SK-N-SH treated with all-trans-retinoic acid at 6 μM for 48 hours (cell line): ENCODE measurements at regions not wholly inside any gene's neighbourhood (a gene's known extent, or its start where the extent isn't known, plus 50 kb on each side); places are given as distances from the start of the nearest gene placed in this dataset.
A peak's percentile ranks its signal among the peaks of the same experiment; 100 is the strongest.

Experiments used
- ATAC-seq: fragments of 200-7000 bp; cut with Tn5 transposase; 3 replicates; pipeline ENCODE4 v1.9.1; 2020; ENCODE audit warnings: mild to moderate bottlenecking, moderate library complexity
- ARNTL ChIP-seq: fragments of 450-650 bp; formaldehyde crosslinking; IDR thresholded peaks from 2 replicates; pipeline ENCODE4 v1.5.0; 2020; ENCODE audit warnings: low read depth, mild to moderate bottlenecking, moderate library complexity, borderline replicate concordance
- BACH2 ChIP-seq: fragments of 250-450 bp; sonication (Bioruptor Pico); IDR thresholded peaks from 2 replicates; pipeline ENCODE4 v1.9.0; 2021; ENCODE audit warnings: mild to moderate bottlenecking, borderline replicate concordance
- CREB5 ChIP-seq: fragments of 250-450 bp; sonication (Bioruptor Pico); IDR thresholded peaks from 2 replicates; pipeline ENCODE4 v1.5.1; 2020; ENCODE audit warnings: low read depth, mild to moderate bottlenecking, moderate library complexity
- CSDC2 ChIP-seq: fragments of 250-450 bp; sonication (Bioruptor Pico); IDR thresholded peaks from 2 replicates; pipeline ENCODE4 v1.5.0; 2020; ENCODE audit warnings: mild to moderate bottlenecking, moderate library complexity
- CSRNP3 ChIP-seq: fragments of 250-450 bp; sonication (Bioruptor Pico); IDR thresholded peaks from 2 replicates; pipeline ENCODE4 v1.5.1; 2021; ENCODE audit warnings: mild to moderate bottlenecking, moderate library complexity
- ESRRG ChIP-seq: fragments of 250-450 bp; sonication (Bioruptor Pico); IDR thresholded peaks from 2 replicates; pipeline ENCODE4 v1.6.1; 2021; ENCODE audit warnings: mild to moderate bottlenecking
- GLIS3 ChIP-seq: fragments of 250-450 bp; sonication (Bioruptor Pico); IDR thresholded peaks from 2 replicates; pipeline ENCODE4 v1.5.0; 2020; ENCODE audit warnings: mild to moderate bottlenecking, moderate library complexity
- ISL1 ChIP-seq: fragments of 250-450 bp; sonication (Bioruptor Pico); IDR thresholded peaks from 2 replicates; pipeline ENCODE4 v2.1.2; 2022; ENCODE audit warnings: mild to moderate bottlenecking, moderate library complexity
- OSR1 ChIP-seq: fragments of 250-450 bp; sonication (Bioruptor Pico); IDR thresholded peaks from 2 replicates; pipeline ENCODE4 v1.8.0; 2022; ENCODE audit warnings: moderate library complexity, mild to moderate bottlenecking, inconsistent platforms
- PPARA ChIP-seq: fragments of 250-450 bp; sonication (Bioruptor Pico); IDR thresholded peaks from 2 replicates; pipeline ENCODE4 v1.5.0; 2020; ENCODE audit warnings: mild to moderate bottlenecking, borderline replicate concordance
- RARB ChIP-seq: fragments of 250-450 bp; sonication (Bioruptor Pico); IDR thresholded peaks from 2 replicates; pipeline ENCODE4 v1.8.0; 2021; ENCODE audit warnings: mild to moderate bottlenecking, moderate library complexity
- SNAI2 ChIP-seq: fragments of 250-450 bp; sonication (Bioruptor Pico); IDR thresholded peaks from 2 replicates; pipeline ENCODE4 v1.5.0; 2020; ENCODE audit warnings: mild to moderate bottlenecking, moderate library complexity
- TCF4 ChIP-seq: fragments of 250-450 bp; sonication (Bioruptor Pico); IDR thresholded peaks from 2 replicates; pipeline ENCODE4 v1.8.0; 2021; ENCODE audit warnings: mild to moderate bottlenecking, moderate library complexity, borderline replicate concordance
- TOX ChIP-seq: fragments of 250-450 bp; sonication (Bioruptor Pico); IDR thresholded peaks from 2 replicates; pipeline ENCODE4 v1.8.0; 2021; ENCODE audit warnings: mild to moderate bottlenecking, moderate library complexity, borderline replicate concordance
- TSHZ2 ChIP-seq: fragments of 250-450 bp; sonication (Bioruptor Pico); IDR thresholded peaks from 2 replicates; pipeline ENCODE4 v1.5.0; 2020; ENCODE audit warnings: mild to moderate bottlenecking, moderate library complexity
- ZC3H10 ChIP-seq: fragments of 250-450 bp; sonication (Bioruptor Pico); IDR thresholded peaks from 2 replicates; pipeline ENCODE4 v1.5.1; 2021; ENCODE audit warnings: mild to moderate bottlenecking, moderate library complexity
- ZFP3 ChIP-seq: fragments of 250-450 bp; sonication (Bioruptor Pico); IDR thresholded peaks from 2 replicates; pipeline ENCODE4 v1.5.0; 2020; ENCODE audit warnings: mild to moderate bottlenecking, moderate library complexity
- ZFP30 ChIP-seq: fragments of 450-650 bp; formaldehyde crosslinking; IDR thresholded peaks from 2 replicates; pipeline ENCODE4 v1.5.0; 2022; ENCODE audit warnings: mild to moderate bottlenecking, moderate library complexity
- ZNF565 ChIP-seq: fragments of 450-650 bp; formaldehyde crosslinking; conservative IDR thresholded peaks from 2 replicates; pipeline ENCODE4 v1.5.0; 2020; ENCODE audit warnings: low read depth, mild to moderate bottlenecking, moderate library complexity
- ZNF70 ChIP-seq: fragments of 450-650 bp; formaldehyde crosslinking; IDR thresholded peaks from 2 replicates; pipeline ENCODE4 v1.5.0; 2020; ENCODE audit warnings: mild to moderate bottlenecking, moderate library complexity
- ZNF8 ChIP-seq: fragments of 450-650 bp; formaldehyde crosslinking; IDR thresholded peaks from 2 replicates; pipeline ENCODE4 v1.5.0; 2020; ENCODE audit warnings: mild to moderate bottlenecking, moderate library complexity
- TF ChIP-seq, protein P1 (sequence below): fragments of 250-450 bp; sonication (Bioruptor Pico); IDR thresholded peaks from 2 replicates; pipeline ENCODE4 v1.8.0; 2021; ENCODE audit warnings: low read depth, mild to moderate bottlenecking, moderate library complexity, borderline replicate concordance
- TF ChIP-seq, protein P2 (sequence below): fragments of 250-450 bp; sonication (Bioruptor Pico); IDR thresholded peaks from 2 replicates; pipeline ENCODE4 v1.8.0; 2020; ENCODE audit warnings: mild to moderate bottlenecking, moderate library complexity, borderline replicate concordance

- ATAC-seq, result no peak
- TF ChIP-seq ISL1 (no peak), RARB (CRISPR knock-in tag) (no peak), TSHZ2 (CRISPR knock-in tag) (no peak), PPARA (no peak), ESRRG (CRISPR knock-in tag) (no peak), TOX (CRISPR knock-in tag) (no peak), ZNF565 (CRISPR knock-in tag) (no peak), GLIS3 (no peak), ZNF70 (no peak), ARNTL (no peak), CSDC2 (CRISPR knock-in tag) (no peak), ZFP30 (CRISPR knock-in tag) (no peak)
- TF ChIP-seq, protein P1, sequence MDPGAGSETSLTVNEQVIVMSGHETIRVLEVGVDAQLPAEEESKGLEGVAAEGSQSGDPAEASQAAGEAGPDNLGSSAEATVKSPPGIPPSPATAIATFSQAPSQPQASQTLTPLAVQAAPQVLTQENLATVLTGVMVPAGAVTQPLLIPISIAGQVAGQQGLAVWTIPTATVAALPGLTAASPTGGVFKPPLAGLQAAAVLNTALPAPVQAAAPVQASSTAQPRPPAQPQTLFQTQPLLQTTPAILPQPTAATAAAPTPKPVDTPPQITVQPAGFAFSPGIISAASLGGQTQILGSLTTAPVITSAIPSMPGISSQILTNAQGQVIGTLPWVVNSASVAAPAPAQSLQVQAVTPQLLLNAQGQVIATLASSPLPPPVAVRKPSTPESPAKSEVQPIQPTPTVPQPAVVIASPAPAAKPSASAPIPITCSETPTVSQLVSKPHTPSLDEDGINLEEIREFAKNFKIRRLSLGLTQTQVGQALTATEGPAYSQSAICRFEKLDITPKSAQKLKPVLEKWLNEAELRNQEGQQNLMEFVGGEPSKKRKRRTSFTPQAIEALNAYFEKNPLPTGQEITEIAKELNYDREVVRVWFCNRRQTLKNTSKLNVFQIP (CRISPR knock-in tag), result no peak
Measured at GRCh38 chr2:19138264-19138825, 220.1 kb downstream of the OSR1 start.

DNA sequence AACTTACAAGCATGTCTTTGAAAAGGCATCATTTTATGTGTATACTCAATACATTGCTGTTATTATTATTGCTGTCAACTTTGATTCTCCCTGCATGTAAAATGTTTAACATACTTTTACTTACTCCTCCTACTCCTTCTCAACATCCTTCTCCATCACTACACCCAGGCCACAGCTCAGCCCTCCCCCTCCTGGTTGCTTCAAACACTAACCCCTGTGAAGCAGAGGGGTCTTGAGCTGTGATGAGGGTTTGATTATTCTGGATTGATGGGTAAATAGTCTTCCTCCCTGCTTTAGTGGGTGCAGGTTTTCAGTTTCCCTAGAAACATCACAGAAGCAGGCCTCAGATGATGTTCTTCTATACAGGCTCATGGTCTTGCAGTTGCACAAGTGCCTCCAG lies 221.0 kb downstream of the OSR1 start:
- TF ChIP-seq PPARA (no peak), ZNF565 (CRISPR knock-in tag) (no peak), ESRRG (CRISPR knock-in tag) (no peak), ISL1 (no peak)
- TF ChIP-seq, protein P1 (CRISPR knock-in tag), result no peak
- ATAC-seq, result peak; percentile 49; the same call in 2 of the 3 replicates

- ATAC-seq, result no peak
- TF ChIP-seq ZC3H10 (CRISPR knock-in tag) (no peak), ZNF70 (no peak), TOX (CRISPR knock-in tag) (no peak), CREB5 (CRISPR knock-in tag) (no peak), ZFP30 (CRISPR knock-in tag) (no peak), OSR1 (CRISPR knock-in tag) (no peak), GLIS3 (no peak), PPARA (no peak), ARNTL (no peak), SNAI2 (CRISPR knock-in tag) (no peak), ZNF565 (CRISPR knock-in tag) (no peak), BACH2 (no peak), TCF4 (CRISPR knock-in tag) (no peak), ZFP3 (CRISPR knock-in tag) (no peak), ISL1 (no peak), ZNF8 (CRISPR knock-in tag) (no peak), CSRNP3 (no peak)
- TF ChIP-seq, protein P2, sequence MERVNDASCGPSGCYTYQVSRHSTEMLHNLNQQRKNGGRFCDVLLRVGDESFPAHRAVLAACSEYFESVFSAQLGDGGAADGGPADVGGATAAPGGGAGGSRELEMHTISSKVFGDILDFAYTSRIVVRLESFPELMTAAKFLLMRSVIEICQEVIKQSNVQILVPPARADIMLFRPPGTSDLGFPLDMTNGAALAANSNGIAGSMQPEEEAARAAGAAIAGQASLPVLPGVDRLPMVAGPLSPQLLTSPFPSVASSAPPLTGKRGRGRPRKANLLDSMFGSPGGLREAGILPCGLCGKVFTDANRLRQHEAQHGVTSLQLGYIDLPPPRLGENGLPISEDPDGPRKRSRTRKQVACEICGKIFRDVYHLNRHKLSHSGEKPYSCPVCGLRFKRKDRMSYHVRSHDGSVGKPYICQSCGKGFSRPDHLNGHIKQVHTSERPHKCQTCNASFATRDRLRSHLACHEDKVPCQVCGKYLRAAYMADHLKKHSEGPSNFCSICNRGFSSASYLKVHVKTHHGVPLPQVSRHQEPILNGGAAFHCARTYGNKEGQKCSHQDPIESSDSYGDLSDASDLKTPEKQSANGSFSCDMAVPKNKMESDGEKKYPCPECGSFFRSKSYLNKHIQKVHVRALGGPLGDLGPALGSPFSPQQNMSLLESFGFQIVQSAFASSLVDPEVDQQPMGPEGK (CRISPR knock-in tag), result no peak
- TF ChIP-seq, protein P1 (CRISPR knock-in tag), result no peak
Measured at GRCh38 chr2:19132967-19133366, 225.5 kb downstream of the OSR1 start.
